Left ventricle myocardium inferior (tissue), 1 donor: ENCODE measurements at regions not wholly inside any gene's neighbourhood (a gene's known extent, or its start where the extent isn't known, plus 50 kb on each side); places are given as distances from the start of the nearest gene placed in this dataset.
A peak's percentile ranks its signal among the peaks of the same experiment; 100 is the strongest.

ENCODE experiments used
- DNase-seq: peaks from one replicate; pipeline ENCODE4 v3.0.0-alpha.2; 2020
- H3K27ac ChIP-seq: fragments of 200-600 bp; replicated peaks from 2 replicates; pipeline ENCODE4 v1.8.0; 2021
- H3K27me3 ChIP-seq: fragments of 200-600 bp; 2 replicates; pipeline ENCODE4 v1.8.0; 2021; ENCODE audit warnings: low read depth
- H3K36me3 ChIP-seq: fragments of 200-600 bp; 2 replicates; pipeline ENCODE4 v1.8.0; 2021
- H3K4me1 ChIP-seq: fragments of 200-600 bp; 2 replicates; pipeline ENCODE4 v1.8.0; 2021
- H3K4me3 ChIP-seq: fragments of 200-600 bp; 2 replicates; pipeline ENCODE4 v1.8.0; 2021; ENCODE audit warnings: mild to moderate bottlenecking, moderate library complexity
- H3K9me3 ChIP-seq: fragments of 200-600 bp; replicated peaks from 2 replicates; pipeline ENCODE4 v1.8.0; 2021
- intact Hi-C: fragments of 100-400 bp; cut with micrococcal nuclease; formaldehyde crosslinking; loops from one replicate; pipeline ENCODE4 v1.11.0; 2022
- TF ChIP-seq, protein P1 (sequence below): fragments of 200-600 bp; IDR thresholded peaks from 2 replicates; pipeline ENCODE4 v1.8.0; 2021; ENCODE audit warnings: antibody characterized with exemption, mild to moderate bottlenecking, borderline replicate concordance
- donor health status: DM: no; HTN: yes; CAD: no; lungs with severe emphysema.

DNA sequence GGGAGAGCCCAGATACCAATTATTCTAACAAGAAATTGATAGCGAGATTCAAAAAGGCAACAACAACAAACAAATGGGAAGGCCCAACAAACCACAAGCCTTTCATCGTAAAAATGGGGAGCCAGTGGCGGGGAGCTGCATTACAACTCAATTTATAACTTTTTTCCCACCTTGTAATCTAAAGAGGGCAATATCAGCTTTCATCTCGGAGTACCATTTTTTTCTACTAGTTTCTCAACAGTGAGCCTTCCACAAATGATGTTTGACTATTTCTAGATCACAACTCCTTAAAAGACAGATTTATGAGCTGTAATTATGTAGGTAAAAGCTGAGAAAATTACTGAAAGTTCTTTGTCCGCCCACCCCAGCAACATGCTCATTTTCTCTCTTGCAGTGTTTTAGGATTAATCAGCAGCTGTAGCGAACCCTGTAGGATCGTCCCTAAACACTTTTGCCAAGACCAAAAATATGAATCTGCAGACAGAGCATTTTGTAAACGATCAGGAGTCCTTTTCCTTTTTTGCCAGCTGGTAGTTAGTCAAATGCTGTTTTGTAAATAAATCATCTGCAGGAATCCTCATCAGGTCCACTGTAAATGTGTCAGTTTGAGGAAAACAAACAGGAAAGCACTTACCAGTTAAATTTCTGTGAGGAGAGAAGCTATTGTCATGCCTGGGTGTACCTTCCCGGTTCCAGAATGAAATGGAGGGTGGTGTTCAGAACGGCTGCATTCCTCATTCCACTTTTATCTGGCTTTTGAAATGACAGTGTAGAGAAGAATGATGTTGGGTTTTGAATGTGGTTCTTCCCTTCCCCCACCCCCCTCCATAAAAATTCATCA, 53.2 kb downstream of the EEF1B2 start:
- Histone ChIP-seq H3K27me3 (peaks cover 17% of the 10 kb centered on the region), H3K4me3 (peak overlapping the region; percentile 40), H3K4me1 (peaks cover 6% of the 10 kb centered on the region), H3K36me3 (no peaks in the 10 kb centered on the region), H3K9me3 (no peaks in the 10 kb centered on the region), H3K27ac (no peak overlapping the region)
- intact Hi-C loops = no loop called here
- DNase-seq = no peak
- TF ChIP-seq, protein P1, sequence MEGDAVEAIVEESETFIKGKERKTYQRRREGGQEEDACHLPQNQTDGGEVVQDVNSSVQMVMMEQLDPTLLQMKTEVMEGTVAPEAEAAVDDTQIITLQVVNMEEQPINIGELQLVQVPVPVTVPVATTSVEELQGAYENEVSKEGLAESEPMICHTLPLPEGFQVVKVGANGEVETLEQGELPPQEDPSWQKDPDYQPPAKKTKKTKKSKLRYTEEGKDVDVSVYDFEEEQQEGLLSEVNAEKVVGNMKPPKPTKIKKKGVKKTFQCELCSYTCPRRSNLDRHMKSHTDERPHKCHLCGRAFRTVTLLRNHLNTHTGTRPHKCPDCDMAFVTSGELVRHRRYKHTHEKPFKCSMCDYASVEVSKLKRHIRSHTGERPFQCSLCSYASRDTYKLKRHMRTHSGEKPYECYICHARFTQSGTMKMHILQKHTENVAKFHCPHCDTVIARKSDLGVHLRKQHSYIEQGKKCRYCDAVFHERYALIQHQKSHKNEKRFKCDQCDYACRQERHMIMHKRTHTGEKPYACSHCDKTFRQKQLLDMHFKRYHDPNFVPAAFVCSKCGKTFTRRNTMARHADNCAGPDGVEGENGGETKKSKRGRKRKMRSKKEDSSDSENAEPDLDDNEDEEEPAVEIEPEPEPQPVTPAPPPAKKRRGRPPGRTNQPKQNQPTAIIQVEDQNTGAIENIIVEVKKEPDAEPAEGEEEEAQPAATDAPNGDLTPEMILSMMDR = no peak

DNA sequence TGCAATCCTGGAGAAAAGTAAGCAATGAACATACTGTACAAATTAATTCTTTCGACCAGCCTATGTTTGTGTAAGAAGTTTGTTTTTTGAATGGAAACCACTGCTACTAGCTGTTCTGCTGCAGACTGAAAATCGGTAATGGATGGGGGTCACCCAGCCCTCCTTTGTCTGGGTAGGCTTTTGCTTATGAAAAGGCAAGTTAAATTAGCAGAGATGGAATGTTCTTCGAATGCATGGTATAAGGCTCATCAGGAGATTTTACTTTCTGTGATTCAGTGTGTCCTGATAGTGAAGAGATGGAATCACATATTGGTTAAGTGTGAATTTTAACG, 53.8 kb downstream of the EEF1B2 start:
- H3K4me3 ChIP-seq = peak overlapping the region; percentile 40
- no peak for DNase-seq
- TF ChIP-seq, protein P1 = no peak
- H3K27ac ChIP-seq = no peak overlapping the region
- H3K4me1 ChIP-seq = peaks cover 6% of the 10 kb centered on the region
- H3K27me3 ChIP-seq = peaks cover 21% of the 10 kb centered on the region
- no peaks in the 10 kb centered on the region for H3K9me3 ChIP-seq
- H3K36me3 ChIP-seq = no peaks in the 10 kb centered on the region
- intact Hi-C loops = no loop called here

GRCh38 chr2:206217166-206217565, 57.3 kb upstream of the ZDBF2 start:
- Histone ChIP-seq H3K27me3 (peaks cover 34% of the 10 kb centered on the region), H3K36me3 (no peaks in the 10 kb centered on the region), H3K4me1 (peaks cover 6% of the 10 kb centered on the region), H3K27ac (no peak overlapping the region), H3K4me3 (peak overlapping the region; percentile 30), H3K9me3 (peaks cover 10% of the 10 kb centered on the region)
- intact Hi-C loops = no loop called here
- TF ChIP-seq, protein P1 = no peak
- no peak for DNase-seq

GRCh38 chr2:206217743-206218142, 56.7 kb upstream of the ZDBF2 start:
- H3K27ac ChIP-seq = no peak overlapping the region
- peak overlapping the region; percentile 30 for H3K4me3 ChIP-seq
- H3K27me3 ChIP-seq = peaks cover 40% of the 10 kb centered on the region
- no peak for DNase-seq
- intact Hi-C loops = no loop called here
- no peaks in the 10 kb centered on the region for H3K36me3 ChIP-seq
- H3K4me1 ChIP-seq = peaks cover 6% of the 10 kb centered on the region
- H3K9me3 ChIP-seq = peaks cover 10% of the 10 kb centered on the region
- TF ChIP-seq, protein P1 = no peak

- no peak for DNase-seq
- peaks cover 2% of the 10 kb centered on the region for H3K4me1 ChIP-seq
- intact Hi-C loops = no loop called here
- H3K9me3 ChIP-seq = peaks cover 10% of the 10 kb centered on the region
- H3K27ac ChIP-seq = no peak overlapping the region
- H3K27me3 ChIP-seq = peaks cover 42% of the 10 kb centered on the region
- H3K4me3 ChIP-seq = no peak overlapping the region
- TF ChIP-seq, protein P1 = no peak
- no peaks in the 10 kb centered on the region for H3K36me3 ChIP-seq
Observed at GRCh38 chr2:206218156-206218555, 56.3 kb upstream of the ZDBF2 start.
